Skin of body (tissue), 2 donors: ENCODE measurements at regions not wholly inside any gene's neighbourhood (a gene's known extent, or its start where the extent isn't known, plus 50 kb on each side); places are given as distances from the start of the nearest gene placed in this dataset. TPM values are rescaled to one million over a fixed set of nuclear protein-coding genes. Genes with fewer than 3 reads are reported as not detected.
"Not testable (repeated sequence)": the region's sequence is repeated elsewhere in the genome, so short reads cannot be mapped to it uniquely, and the experiment has no call there.

ENCODE experiments used
- DNase-seq: peaks from one replicate; lab custom pipeline; 2025; lab: John Stamatoyannopoulos, UW
- small RNA-seq: library from RNA; depleted of rRNA; stranded (forward); fragments of <200 nt; gene quantifications from one replicate; pipeline ENCODE3, GENCODE V24; 2014; ENCODE audit warnings: low replicate concordance

GRCh38 chr3:102382201-102382600, 52.6 kb upstream of the ZPLD1 start:
- DNase-seq = not testable (repeated sequence)

Small RNA genes lying in the stretch of these regions (small RNA-seq; reads per million reads assigned to genes)
- gene AC106712.1 = not detected
- not detected for gene RF00019
